Dermis blood vessel endothelial cell (primary cell): ENCODE measurements at regions not wholly inside any gene's neighbourhood (a gene's known extent, or its start where the extent isn't known, plus 50 kb on each side); places are given as distances from the start of the nearest gene placed in this dataset.

Source experiments
- DNase-seq: peaks from one replicate; pipeline ENCODE4 v3.0.0; 2010

DNA sequence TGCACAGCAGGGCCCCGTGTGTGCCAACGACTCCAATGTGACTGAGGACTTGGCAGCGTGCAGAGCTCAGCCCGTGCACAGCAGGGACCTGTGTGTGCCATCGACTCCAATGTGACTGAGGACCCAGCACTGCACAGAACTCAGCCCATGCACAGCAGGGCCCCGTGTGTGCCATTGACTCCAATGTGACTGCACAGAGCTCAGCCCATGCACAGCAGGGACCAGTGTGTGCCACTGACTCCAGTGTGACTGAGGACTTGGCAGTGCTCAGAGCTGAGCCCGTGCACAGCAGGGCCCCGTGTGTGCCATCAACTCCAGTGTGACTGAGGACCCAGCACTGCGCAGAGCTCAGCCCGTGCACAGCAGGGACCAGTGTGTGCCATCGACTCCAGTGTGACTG lies 347.8 kb upstream of the B3GAT1 start:
- no peak for DNase-seq

DNA sequence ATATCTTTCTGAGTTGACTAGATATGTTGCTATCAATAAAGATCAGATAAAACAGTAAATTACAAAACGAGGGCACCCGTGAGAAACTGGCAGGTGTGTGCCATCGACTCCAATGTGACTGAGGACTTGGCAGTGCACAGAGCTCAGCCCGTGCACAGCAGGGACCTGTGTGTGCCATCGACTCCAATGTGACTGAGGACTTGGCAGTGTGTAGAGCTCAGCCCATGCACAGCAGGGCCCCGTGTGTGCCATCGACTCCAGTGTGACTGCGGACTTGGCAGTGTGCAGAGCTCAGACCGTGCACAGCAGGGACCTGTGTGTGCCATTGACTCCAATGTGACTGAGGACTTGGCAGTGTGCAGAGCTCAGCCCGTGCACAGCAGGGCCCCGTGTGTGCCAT lies 347.2 kb upstream of the B3GAT1 start:
- no peak for DNase-seq

DNA sequence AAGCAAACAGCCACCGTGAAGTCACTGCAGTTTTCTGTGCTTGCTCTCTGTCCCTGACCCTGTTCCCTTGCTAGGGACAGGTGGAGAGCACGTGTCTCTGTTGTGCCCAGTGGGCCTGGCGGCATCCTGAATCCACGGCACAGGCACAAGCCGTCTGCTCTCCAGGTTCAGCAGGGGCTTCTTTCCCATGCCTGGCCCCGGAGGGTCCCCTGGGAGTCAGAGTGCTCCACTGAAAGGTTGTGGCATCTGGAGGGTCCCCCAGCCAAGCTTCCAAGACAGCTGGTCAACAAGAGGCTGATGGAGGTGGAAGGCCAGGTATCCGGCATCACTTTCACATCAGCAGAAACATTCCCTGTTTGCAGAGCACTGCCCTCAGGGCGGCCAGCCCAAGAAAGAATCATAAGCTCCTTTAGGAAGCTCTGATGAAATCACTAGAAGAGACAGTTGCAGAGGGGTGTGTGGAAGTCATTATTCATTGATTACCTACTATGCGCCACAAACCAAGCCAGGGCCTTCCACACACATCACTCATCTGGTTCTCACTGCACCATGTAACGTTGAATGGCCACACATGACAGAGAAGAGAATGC lies 346.4 kb upstream of the B3GAT1 start:
- DNase-seq, result no peak

DNA sequence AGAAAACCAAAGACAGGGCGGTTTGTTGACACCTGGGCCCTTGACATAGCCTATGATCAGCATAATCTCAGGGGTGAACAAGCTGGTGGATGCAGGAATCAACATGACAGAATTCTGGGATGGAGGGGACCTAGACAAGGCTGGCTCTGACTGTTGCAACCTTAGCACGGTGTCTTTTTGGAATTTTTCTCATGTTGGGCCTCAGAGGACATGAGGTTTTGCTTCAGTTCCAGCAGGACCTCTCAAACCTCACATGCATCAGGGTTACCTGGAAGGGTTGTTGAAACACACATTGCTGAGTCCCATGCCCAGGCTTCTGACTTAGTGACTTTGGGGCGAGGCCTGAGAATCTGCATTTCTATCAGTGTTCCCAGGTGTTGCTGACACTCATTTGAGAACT lies 345.6 kb upstream of the B3GAT1 start:
- DNase-seq, result no peak

DNA sequence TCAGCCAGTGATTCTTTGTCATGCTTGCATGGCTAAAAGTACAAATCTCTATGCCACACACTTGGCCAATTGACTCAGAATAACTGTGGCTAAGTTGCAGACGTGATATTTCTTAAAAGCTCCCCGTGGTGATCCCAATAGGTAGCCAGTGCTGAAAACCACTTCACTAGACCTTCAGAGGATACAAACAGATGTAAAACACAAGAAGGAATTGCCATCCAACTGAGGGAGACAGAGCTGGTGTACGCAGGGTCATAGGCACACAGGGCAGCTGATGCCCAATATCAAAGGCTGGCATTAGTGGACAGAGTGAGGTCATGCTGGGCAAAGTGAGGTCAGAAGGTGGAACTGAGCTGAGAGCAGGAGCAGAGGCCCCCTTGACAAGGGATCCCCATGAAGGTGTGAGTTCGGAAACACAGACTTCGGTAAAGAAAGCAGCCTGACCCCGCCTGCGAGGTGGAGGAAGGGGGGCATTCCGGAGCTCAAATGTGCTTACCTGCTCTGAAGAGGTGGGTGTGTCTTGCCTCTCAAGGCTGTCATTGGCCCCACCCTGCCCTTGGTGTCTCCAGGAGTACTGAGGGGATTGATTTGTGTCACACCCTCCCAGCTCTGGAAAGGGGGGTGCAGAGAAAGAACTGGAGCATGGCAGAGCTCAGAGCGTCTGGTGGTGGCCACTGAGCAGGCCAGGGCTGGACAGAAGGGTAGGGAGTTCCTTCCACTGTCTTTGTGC lies 344.9 kb upstream of the B3GAT1 start:
- no peak for DNase-seq

DNA sequence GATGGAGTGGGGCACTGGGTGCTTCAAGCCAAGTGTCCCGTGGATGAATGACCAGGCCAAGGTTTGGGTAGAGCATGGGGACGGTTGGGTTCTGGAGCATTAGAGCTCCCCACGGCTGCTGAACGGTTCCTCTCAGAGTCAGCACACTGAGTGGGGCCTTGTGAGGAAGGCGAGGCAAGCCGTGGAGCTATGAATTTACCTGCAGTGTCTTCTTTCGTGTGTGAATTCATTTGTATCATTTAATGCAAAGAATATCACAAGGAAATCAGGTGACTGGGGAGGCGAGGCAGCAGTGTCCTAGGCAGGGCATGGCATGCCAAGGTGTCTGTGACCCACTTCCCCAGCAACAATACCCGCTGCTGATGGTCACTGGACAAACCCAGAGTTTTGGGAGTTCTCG lies 343.5 kb upstream of the B3GAT1 start:
- no peak for DNase-seq

DNA sequence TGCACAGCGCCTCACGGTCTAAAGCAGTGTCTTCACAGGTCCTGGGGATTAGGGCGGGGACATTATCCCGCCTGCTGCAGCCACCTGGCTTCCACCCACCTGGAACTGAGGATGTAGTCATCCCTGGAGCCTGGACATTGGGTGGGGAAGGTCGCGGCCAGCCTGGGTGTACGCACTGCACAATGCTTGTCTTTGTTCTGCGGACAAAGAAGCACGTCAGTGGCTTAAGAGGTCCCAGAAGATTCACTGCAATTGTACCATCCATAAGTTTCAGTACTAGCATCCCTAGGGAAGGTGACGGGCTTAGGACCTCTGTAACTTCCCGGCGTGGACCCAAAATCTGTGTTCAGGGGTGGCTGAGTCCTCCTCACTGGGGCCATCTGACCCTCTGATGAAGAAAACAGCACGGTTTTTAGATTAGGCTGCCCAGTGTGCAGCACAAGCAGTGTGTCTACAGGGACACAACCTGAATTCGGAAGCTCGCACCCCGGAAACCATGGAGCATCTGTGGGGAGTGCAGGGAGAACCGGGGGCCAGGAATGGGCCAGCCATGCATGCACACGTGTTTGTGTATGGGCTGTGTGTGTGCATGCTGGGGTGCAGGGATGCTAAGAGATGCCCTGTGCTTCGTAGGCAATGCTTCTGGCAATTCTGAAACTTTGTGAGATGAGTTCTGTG lies 342.6 kb upstream of the B3GAT1 start:
- DNase-seq, result no peak

DNA sequence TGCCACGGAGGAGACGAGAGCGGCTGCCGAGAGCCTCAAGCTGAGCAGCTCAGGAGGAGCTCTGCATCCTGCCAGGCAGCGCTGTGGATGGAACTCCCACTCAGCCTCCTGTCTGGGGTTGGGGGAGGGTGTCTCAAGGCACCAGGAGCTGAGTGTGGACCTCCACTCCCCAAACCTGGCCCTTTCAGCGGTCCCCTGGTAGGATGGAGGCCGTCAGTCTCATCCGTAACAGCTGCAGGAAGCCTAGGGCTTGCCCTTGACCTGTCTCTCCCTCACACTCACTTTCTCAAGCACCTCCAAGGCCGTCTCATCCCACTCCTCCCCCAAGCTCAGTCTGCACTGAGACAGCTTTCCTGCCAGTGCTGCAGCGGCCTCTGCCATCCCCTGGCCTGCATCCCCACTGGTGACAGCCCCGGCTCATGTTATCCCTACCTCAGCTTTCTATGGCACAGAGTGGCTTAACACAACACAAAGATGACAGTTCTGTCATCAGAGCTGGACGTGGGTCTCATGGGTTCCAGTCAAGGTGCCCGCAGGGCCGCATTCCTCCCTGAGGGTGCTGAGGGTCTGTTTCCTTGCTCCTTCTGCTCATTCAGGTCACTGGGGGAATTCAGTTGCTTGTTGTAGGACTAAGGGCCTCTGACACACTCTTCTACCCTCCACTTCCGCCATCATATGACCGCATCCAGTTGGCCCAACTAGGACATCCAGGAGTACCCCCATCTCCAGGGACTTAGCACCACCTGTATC lies 341.9 kb upstream of the B3GAT1 start:
- no peak for DNase-seq

DNA sequence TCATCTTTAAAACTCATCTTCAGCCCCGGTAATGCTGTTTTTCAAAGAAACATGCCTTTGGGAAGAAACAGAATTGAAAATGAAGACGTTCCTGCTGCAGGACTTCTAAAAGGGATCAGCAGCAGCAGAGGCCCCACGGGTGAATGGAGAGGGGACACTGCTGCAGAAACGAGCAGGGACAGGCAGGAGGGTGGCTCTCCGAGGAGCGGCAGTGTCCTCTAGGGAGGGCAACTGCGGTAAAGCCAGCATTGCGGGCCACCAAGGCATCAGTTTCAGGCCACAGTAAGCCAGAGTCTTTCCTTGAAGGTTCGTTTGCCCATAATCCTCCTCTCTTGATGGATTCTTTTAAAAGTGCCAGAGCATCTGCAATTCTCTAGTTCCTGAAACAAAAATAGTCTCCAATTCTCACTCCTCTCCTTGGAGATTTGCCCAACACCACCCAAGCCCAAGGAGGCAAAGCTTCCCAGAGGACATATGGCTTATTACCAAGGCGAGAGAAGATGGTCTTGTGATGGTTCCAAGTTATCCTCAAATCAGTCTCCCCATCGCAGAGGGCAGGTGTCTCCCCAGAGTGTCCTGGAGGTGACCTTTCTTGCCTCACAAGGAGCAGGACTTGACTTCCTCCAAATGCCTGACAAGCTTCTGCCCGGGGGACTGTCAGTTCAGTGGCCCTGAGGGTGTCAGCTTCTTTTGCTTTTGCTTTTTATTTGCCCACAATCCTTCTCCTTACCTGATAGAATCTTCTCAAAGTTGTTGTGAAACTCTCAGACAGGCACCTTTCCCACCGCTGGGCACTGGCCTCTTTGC lies 341.1 kb upstream of the B3GAT1 start:
- DNase-seq, result no peak

DNA sequence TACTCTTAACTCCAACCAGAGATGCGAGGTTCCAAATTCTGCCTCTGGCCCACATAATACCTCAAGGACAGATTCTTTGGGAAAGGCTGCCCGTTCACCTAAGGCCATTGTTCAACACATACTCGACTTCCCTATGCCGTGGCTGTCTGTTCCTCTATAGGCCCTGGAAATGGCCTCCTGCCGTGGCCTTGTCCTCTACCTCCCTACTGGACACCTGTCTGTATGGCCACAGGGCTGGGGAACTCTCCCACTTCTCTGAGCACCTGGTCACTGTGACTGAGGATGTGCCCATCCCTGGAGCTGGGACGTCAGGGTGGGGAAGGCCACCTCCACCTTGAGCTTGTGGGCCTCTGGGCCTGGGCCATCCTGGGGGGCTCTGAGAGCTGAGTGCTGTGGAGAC lies 340.5 kb upstream of the B3GAT1 start:
- DNase-seq, result no peak

DNA sequence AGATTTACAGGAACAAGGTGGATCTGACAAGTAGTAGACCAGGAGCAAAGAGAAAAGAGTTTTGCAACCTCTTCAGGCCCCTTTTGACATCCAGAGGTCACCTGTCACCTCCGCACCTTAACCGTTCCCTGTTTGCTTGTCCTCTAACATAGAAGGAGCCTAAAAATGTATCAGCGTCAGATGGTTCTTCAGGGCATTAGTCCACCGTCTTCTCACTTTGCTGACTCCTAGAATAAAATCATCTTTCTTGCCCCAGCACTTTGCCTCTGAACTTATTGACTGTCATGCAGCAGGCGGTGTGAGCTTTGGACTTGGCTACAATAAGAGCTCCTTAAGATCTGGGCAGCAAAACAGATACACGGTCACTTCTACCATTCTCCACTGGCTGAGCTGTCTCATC lies 339.7 kb upstream of the B3GAT1 start:
- DNase-seq, result no peak

DNA sequence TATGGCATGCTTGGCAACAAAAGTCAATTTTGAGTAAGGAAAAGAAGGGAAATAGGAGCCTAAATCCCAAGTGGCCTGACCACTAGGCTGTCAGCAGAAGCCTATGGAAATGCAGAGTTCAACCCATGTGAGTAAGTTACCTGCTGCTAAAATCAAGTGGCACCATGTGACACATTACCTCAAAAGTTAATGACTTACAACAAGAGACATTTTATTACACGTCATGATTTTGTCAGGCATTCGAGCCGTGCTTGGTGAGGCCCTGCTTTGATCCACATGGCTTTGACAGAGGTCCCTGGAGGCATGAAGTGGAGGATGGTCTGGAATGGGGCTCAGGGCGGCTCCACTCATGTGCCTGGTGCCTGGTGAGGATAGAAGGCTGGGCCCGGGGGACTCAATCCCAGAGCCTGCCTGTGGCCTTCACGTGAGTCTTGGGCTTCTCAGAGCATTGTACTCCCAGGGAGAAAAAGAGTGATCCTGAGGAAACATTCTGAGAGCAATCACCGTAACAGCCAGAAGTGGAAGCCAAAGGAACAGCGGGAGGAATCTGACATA lies 339.1 kb upstream of the B3GAT1 start:
- no peak for DNase-seq

DNA sequence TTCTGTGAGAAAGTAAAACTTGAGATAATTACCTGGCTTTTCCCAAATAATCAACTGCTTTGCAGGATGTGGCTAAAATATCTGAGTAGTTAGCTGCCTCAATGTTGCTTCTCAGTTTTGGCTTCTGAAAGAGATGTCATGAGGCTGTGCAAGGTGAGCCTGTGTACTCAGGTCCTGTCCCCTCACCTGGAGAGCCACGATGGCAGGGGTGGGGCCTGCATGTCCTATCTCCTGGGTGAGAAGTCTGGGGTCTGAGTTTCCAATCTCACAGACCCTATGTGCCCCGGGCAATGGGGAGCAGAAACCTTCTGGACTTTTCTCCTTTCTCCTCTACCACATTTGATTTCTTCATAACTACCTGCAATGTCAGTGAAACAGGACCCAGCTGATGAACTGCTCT lies 338.6 kb upstream of the B3GAT1 start:
- no peak for DNase-seq

DNA sequence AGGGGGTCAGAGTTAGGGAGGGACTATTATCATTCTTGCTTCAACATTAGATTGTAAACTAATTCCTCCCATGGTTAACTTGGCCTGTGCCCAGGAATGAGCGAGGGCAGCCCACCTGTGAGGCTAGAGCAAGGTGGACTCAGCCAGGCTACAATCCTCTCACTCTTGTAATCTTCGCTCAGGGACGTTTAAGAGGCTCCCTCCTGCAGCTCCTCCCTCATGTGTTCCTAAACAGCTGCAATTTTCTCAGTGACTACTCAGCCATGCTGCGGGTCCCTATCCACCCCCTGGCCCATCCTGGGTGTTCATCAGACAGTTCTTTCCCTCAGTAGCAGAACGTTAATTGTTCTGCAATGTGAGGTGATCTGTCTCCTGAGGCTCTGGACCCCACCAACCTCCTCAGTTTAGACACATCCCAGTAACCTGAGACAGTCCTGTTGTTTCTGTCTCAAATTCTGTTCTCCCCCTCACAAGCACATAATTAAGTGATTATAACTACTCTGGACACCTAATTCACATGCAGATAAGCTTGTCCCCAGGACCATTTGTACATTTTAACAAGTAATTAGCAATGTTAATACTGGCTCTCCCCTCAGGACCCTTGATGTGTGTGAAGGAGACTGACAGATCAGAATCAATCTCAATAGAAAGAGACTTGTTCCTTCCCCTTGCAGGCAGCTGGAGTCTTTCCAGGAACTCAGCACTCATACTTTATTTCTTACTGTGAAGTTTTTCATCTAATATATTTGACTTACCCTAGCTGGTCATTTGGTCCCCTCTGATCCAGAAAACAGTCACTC lies 337.2 kb upstream of the B3GAT1 start:
- no peak for DNase-seq

DNA sequence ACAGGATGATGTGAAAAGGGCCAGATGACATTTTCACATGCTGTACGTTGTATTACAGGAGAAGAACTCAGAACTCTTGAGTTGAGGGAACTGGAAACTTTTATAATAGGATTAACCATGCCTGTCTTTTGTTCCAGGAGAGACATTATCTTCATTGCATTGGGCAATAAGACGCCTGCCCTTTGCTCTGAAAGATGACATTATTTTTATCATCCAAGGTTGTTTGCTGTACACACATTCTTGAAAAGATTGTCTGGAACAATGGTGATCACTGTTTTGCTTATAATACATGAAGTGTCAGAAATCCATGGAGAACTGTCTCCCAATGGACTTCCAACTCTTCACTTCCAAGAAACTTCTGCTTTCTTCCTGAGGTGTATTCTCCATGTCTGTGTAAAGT lies 334.6 kb upstream of the B3GAT1 start:
- no peak for DNase-seq

DNA sequence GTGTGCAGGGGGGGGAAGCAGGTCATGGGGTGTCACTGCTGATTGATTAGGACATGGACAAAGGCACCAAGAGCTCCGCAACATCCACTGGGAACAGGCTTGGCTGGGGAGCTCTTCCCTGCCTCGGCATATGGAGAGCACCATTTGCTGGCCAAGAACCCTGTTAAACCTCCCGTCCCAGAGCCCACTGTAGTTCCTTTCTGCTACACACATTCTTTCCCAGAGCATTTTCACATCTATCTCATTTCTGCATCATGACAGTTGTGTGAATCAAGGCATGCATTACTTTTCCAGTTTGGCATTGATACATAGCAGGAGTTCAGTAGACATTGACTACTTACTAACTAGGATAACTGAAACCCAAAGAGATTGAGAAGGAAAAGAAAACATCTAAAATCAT lies 333.4 kb upstream of the B3GAT1 start:
- DNase-seq, result no peak

DNA sequence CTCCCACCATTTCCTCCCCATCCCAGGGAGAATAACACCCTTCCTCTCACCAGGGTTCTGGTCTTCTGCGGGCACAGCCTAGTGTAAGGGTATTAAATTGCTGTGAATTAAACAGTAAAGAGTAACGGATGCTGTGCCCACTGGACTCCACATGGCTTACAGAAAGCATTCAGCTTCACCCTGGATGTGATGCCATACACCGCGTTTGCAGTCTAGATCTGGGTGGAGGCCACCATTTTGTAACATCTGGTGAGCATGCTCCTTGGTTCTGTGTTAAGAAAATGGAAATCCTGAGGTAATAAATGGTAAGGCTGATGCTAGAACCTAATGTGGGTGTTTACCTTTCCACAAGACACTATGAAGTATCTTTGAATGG lies 331.8 kb upstream of the B3GAT1 start:
- DNase-seq, result no peak

DNA sequence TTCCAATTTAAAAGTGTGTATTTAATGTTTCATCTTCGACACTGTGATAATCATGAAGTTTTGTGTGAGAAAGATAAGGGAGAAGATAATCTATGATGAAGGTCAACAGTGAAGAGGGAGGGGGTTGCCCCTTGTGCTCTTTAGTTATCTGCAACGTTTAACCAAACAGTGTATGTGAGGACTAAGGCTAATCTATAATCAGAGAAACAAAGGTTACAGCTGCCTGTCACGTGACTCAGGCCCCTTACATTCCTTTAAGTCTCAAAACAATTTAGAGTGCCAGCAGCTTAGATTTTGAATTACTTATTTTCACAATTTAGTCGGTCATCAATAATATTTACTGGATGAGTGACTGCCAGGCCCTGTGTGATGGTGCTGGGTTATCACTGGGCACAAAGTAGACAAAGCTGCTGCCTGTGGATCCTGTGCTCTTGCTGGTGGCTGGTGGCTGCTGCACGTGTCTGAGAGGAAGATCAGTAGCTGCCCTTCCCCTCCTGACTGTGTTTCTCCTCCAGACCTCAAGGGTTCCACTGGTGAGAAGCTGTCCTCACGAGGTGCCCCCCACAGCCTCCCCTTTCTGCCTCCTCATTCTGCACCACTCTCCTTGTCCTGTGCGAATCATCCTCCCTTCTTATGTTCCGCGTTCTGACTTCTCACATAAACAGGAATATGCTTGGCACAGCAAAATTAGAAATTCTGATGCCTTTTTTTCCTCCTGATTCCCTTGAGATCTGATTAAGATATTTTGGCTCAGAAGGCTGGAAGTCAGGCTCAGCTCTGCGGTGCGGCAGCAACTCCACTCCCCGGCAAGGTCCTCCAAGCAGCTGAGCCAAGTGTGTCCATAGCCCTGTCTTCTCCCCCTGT lies 331.1 kb upstream of the B3GAT1 start:
- DNase-seq, result peak; percentile 2

DNA sequence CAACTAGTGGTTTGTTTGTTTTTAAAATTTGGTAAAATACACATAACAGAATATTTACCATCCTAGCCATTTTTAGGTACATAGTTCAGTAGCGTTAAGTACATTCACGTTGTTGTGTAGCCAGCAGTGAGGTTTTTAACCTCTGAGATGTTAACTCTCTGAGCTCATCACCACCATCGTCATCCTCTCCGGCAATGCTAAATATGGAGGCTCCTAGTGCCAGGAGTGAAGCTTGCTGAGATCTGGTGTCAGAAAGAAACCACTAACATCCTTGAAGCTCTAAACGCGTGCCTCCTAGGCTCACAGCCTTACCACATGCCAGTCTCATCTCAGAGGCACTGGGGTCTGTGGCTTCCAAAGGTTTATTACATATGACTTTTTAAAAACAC lies 330.2 kb upstream of the B3GAT1 start:
- DNase-seq, result peak; percentile 2

DNA sequence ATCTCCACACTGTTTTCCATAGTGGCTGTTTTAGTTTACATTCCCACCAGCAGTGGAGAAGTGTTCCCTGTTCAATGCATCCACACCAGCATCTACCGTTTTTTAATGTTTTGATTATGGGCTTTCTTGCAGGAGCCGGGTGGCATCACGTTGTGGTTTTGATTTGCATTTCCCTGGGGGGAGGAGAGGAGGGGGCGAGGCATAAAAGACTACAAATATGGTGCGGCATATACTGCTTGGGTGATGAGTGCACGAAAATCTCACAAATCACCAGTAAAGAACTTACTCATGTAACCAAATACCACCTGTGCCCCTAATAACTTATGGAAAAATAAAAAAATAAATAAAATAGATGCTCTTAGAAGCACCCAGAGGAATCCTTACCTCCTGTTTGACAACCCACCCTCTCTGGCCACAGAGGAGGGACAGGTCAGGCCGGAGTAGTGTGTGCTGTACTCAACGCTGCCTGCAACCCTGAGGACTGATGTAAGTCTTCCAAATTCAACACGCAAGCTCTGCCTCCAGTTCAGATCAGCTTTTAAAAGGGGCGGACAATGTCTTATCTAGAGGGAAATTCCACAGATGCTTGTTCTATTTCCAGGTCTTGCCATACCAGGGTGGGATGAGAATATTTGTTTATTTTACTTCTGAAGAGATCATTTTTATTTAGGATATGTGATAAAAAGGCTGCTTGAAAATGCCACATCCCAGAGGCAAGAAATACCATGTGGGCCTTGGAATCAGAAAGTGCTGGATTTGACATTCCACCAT lies 329.6 kb upstream of the B3GAT1 start:
- peak; percentile 5 for DNase-seq
